HG02973 (cell line): ENCODE measurements at regions not wholly inside any gene's neighbourhood (a gene's known extent, or its start where the extent isn't known, plus 50 kb on each side); places are given as distances from the start of the nearest gene placed in this dataset.
"Not testable (repeated sequence)": the region's sequence is repeated elsewhere in the genome, so short reads cannot be mapped to it uniquely, and the experiment has no call there.

Experiments
- ATAC-seq: cut with Tn5 transposase; IDR thresholded peaks from one replicate; pipeline ENCODE4 v1.9.1; 2021; ENCODE audit warnings: moderate library complexity; ENCODE audit not compliant: unreplicated experiment

GRCh38 chr5:145585443-145586148 is 249.5 kb downstream of the PRELID2 start:
- ATAC-seq, result no peak

GRCh38 chr5:145579301-145579700 is 255.8 kb downstream of the PRELID2 start:
- ATAC-seq, result no peak

GRCh38 chr5:145574889-145575573 is 260.1 kb downstream of the PRELID2 start:
- no peak for ATAC-seq

- no peak for ATAC-seq
Measured at GRCh38 chr5:145568581-145568980, 266.6 kb downstream of the PRELID2 start.

- ATAC-seq, result no peak
Measured at GRCh38 chr5:145562931-145563330, 272.2 kb downstream of the PRELID2 start.

GRCh38 chr5:145558288-145558687 is 276.9 kb downstream of the PRELID2 start:
- no peak for ATAC-seq

- ATAC-seq, result no peak
Measured at GRCh38 chr5:145557345-145557744, 277.8 kb downstream of the PRELID2 start.

- ATAC-seq, result no peak
Measured at GRCh38 chr5:145554399-145554798, 280.7 kb downstream of the PRELID2 start.

- ATAC-seq, result no peak
Measured at GRCh38 chr5:145553177-145553576, 282.0 kb downstream of the PRELID2 start.

- no peak for ATAC-seq
Measured at GRCh38 chr5:145551714-145552113, 283.4 kb downstream of the PRELID2 start.

- ATAC-seq, result no peak
Measured at GRCh38 chr5:145548097-145548496, 287.0 kb downstream of the PRELID2 start.

- ATAC-seq, result no peak
Measured at GRCh38 chr5:145544401-145544800, 290.7 kb downstream of the PRELID2 start.

GRCh38 chr5:145543968-145544367 is 291.2 kb downstream of the PRELID2 start:
- no peak for ATAC-seq

GRCh38 chr5:145540375-145540774 is 294.8 kb downstream of the PRELID2 start:
- no peak for ATAC-seq

GRCh38 chr5:145539201-145539600 is 295.9 kb downstream of the PRELID2 start:
- ATAC-seq, result no peak

- no peak for ATAC-seq
Measured at GRCh38 chr5:145536133-145536532, 299.0 kb downstream of the PRELID2 start.

- no peak for ATAC-seq
Measured at GRCh38 chr5:145531038-145531734, 304.0 kb downstream of the PRELID2 start.

- ATAC-seq, result no peak
Measured at GRCh38 chr5:145521523-145521922, 313.6 kb downstream of the PRELID2 start.

GRCh38 chr5:145521066-145521465 is 314.1 kb downstream of the PRELID2 start:
- no peak for ATAC-seq

- ATAC-seq, result no peak
Measured at GRCh38 chr5:145520335-145520734, 314.8 kb downstream of the PRELID2 start.

GRCh38 chr5:145517588-145517987 is 317.6 kb downstream of the PRELID2 start:
- not testable (repeated sequence) for ATAC-seq

GRCh38 chr5:145511351-145511750 is 323.8 kb downstream of the PRELID2 start:
- ATAC-seq, result no peak
